ENCODE measurements at regions not wholly inside any gene's neighbourhood (a gene's known extent, or its start where the extent isn't known, plus 50 kb on each side); places are given as distances from the start of the nearest gene placed in this dataset.

DNA sequence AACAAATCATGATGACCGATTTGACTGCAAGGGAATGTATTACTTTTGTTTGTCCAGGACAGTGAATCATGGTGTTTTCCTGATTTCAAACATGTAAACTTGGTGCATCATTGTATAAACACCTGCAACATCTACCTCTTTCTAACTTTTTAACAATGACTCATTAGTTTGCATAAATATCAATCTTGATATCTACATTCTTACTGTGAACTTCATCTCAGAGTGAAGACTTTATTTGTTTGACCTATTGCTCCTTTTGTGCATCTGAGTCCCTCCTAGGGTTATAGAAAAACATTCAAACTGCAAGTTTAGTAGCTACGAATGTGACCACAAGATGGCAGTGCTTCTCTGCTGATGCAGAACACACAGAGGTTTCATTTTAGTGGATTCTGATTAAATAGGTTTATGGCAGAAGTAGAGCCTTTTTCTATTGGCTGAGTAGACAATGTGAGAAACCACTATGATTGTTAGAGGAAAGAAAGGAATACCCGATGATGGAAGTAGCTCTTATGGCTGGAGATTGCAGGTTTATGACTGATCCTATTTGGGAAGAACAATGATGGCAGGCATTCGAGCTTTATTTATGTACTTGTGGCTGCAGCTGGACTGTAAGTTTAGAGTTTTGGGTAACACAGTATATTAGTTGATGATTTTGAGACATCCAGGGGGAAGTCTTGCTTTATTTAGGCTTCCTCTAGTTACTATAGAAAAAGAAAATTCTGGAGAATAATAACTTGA is 244.2 kb upstream of the OR4E1 start:
- H3K27ac ChIP-seq = peak overlapping the region; percentile 58
- H2AFZ ChIP-seq = no peak overlapping the region
- no TSS peak for BruUV-seq (replicated peaks)
- H3K9me3 ChIP-seq (ENCODE audit: insufficient read depth, low read depth) = no peaks in the 10 kb centered on the region
- H3K36me3 ChIP-seq (ENCODE audit: low read depth) = no peaks in the 10 kb centered on the region
- ChIA-PET POLR2A (ENCODE audit: unreplicated experiment) (interaction anchor here (0.6 kb wide), 1 partner anchor 54 kb away, joined by 7 read pairs; no protein-coding TSS in a partner anchor), CTCF (no interaction called here)
- no peaks in the 10 kb centered on the region for H3K79me2 ChIP-seq (ENCODE audit: low read depth)
- peaks cover 47% of the 10 kb centered on the region for H3K4me1 ChIP-seq (replicated peaks; ENCODE audit: insufficient read depth)
- peak overlapping the region; percentile 51 for H3K4me2 ChIP-seq
- peaks cover 22% of the 10 kb centered on the region for H3F3A ChIP-seq (ENCODE audit: insufficient read depth, low read depth)
- no peaks in the 10 kb centered on the region for H3K9me2 ChIP-seq (ENCODE audit: insufficient read depth)
- intact Hi-C loops (cut with micrococcal nuclease; ENCODE audit: unreplicated experiment) = loop anchor here (5.0 to 10.0 kb wide), 2 partner anchors 347 to 1139 kb away; partner anchors contain the start of gene CDH24
- H3K27me3 ChIP-seq (ENCODE audit: insufficient read depth, low read depth) = no peaks in the 10 kb centered on the region
- no peak overlapping the region for H3K4me3 ChIP-seq
- H4K20me1 ChIP-seq (ENCODE audit: insufficient read depth) = no peaks in the 10 kb centered on the region
- DNase-seq = peak; percentile 37 to 93
- no peak for TF ChIP-seq EZH2 (IDR thresholded peaks at IDR 0.05; ENCODE audit: low read depth)
- TF ChIP-seq, protein P1, sequence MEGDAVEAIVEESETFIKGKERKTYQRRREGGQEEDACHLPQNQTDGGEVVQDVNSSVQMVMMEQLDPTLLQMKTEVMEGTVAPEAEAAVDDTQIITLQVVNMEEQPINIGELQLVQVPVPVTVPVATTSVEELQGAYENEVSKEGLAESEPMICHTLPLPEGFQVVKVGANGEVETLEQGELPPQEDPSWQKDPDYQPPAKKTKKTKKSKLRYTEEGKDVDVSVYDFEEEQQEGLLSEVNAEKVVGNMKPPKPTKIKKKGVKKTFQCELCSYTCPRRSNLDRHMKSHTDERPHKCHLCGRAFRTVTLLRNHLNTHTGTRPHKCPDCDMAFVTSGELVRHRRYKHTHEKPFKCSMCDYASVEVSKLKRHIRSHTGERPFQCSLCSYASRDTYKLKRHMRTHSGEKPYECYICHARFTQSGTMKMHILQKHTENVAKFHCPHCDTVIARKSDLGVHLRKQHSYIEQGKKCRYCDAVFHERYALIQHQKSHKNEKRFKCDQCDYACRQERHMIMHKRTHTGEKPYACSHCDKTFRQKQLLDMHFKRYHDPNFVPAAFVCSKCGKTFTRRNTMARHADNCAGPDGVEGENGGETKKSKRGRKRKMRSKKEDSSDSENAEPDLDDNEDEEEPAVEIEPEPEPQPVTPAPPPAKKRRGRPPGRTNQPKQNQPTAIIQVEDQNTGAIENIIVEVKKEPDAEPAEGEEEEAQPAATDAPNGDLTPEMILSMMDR (conservative IDR thresholded peaks at IDR 0.05) = peak; percentile 80

DNA sequence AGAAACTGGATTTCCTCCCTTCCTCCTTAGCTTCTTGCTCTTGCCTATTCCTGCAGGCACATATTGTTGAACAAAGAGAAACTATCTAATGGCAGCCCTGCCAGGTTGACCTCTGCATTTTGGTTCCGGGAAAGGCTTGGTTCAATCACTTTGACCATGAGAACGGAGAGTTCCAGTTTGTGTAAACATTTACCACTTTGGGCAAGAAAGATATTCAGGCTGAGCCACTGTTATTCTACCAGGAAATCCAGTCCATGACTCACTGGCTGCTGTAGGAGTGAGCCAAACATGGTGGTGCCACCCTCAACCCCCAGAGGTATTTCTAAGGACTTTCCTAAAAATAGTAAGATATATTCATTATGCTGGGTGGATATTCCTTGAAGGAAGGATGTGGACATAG is 242.2 kb upstream of the OR4E1 start:
- CTCF ChIA-PET = no interaction called here
- intact Hi-C loops (cut with micrococcal nuclease; ENCODE audit: unreplicated experiment) = loop anchor here (5.0 to 10.0 kb wide), 2 partner anchors 349 to 1141 kb away; partner anchors contain the start of gene CDH24
- DNase-seq = peak; percentile 19 to 87
- BruUV-seq (replicated peaks) = no TSS peak
- H3K4me1 ChIP-seq (replicated peaks; ENCODE audit: insufficient read depth) = peaks cover 39% of the 10 kb centered on the region
- no peaks in the 10 kb centered on the region for H3K9me2 ChIP-seq (ENCODE audit: insufficient read depth)
- H3K9me3 ChIP-seq (ENCODE audit: insufficient read depth, low read depth) = no peaks in the 10 kb centered on the region
- H2AFZ ChIP-seq = no peak overlapping the region
- H3K27ac ChIP-seq = peak overlapping the region; percentile 73
- H3F3A ChIP-seq (ENCODE audit: insufficient read depth, low read depth) = peaks cover 17% of the 10 kb centered on the region
- no peaks in the 10 kb centered on the region for H4K20me1 ChIP-seq (ENCODE audit: insufficient read depth)
- no peaks in the 10 kb centered on the region for H3K79me2 ChIP-seq (ENCODE audit: low read depth)
- H3K4me2 ChIP-seq = peak overlapping the region; percentile 32
- H3K4me3 ChIP-seq = no peak overlapping the region
- no peak for TF ChIP-seq EZH2 (IDR thresholded peaks at IDR 0.05; ENCODE audit: low read depth)
- TF ChIP-seq, protein P1 (conservative IDR thresholded peaks at IDR 0.05) = no peak
- H3K27me3 ChIP-seq (ENCODE audit: insufficient read depth, low read depth) = no peaks in the 10 kb centered on the region
- H3K36me3 ChIP-seq (ENCODE audit: low read depth) = no peaks in the 10 kb centered on the region
- POLR2A ChIA-PET (ENCODE audit: unreplicated experiment) = no interaction called here

DNA sequence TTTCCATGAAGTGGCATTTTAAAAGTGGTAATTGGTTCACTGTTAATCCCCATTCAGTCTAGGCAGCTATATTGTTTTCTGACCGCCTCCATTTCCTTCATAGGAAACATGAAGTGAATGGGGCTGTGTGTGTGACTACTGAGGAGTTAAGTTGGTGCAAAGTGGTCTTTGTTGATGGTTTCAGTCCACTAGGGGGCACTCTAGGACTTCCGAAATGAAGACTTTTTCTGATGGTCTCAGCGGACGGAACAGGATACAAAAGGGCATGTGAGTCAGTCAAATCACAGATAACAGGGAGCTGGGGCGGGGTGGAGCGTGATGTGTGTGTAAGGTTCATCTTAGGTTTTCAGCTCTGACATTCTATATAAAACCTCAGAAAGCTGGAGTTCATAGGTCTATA is 240.1 kb upstream of the OR4E1 start:
- Histone ChIP-seq H3K9me2 (ENCODE audit: insufficient read depth) (no peaks in the 10 kb centered on the region), H3K4me2 (peak overlapping the region; percentile 34; the same call in 1 of the 2 replicates), H3K9me3 (ENCODE audit: insufficient read depth, low read depth) (no peaks in the 10 kb centered on the region), H3K79me2 (ENCODE audit: low read depth) (no peaks in the 10 kb centered on the region), H3K27me3 (ENCODE audit: insufficient read depth, low read depth) (no peaks in the 10 kb centered on the region), H4K20me1 (ENCODE audit: insufficient read depth) (no peaks in the 10 kb centered on the region), H3F3A (ENCODE audit: insufficient read depth, low read depth) (peaks cover 17% of the 10 kb centered on the region), H2AFZ (no peak overlapping the region), H3K4me1 (replicated peaks; ENCODE audit: insufficient read depth) (peaks cover 39% of the 10 kb centered on the region), H3K36me3 (ENCODE audit: low read depth) (no peaks in the 10 kb centered on the region), H3K4me3 (no peak overlapping the region), H3K27ac (no peak overlapping the region)
- no peak for TF ChIP-seq EZH2 (IDR thresholded peaks at IDR 0.05; ENCODE audit: low read depth)
- TF ChIP-seq, protein P1 (conservative IDR thresholded peaks at IDR 0.05) = peak; percentile 69
- intact Hi-C loops (cut with micrococcal nuclease; ENCODE audit: unreplicated experiment) = loop anchor here (2.0 to 10.0 kb wide), 2 partner anchors 19 to 351 kb away; no protein-coding TSS in a partner anchor
- ChIA-PET CTCF (interaction anchor here (0.6 kb wide), 3 partner anchors 88 to 462 kb away, joined by 5 to 9 read pairs (median 6); no protein-coding TSS in a partner anchor), POLR2A (ENCODE audit: unreplicated experiment) (no interaction called here)
- no TSS peak for BruUV-seq (replicated peaks)
- DNase-seq = peak; percentile 38 to 60

All from PC-9 (cell line).